Kidney (tissue), 13 donors: ENCODE measurements at regions not wholly inside any gene's neighbourhood (a gene's known extent, or its start where the extent isn't known, plus 50 kb on each side); places are given as distances from the start of the nearest gene placed in this dataset.

Experiments
- DNase-seq, 5 donors: peaks; one replicate each; pipeline ENCODE4 v3.0.0-alpha.2; 2013 to 2020
- FAIRE-seq: peaks from 2 replicates; lab custom pipeline; 2012; peaks lifted over from hg19 to GRCh38; lab: Jason Lieb, UNC
- H3K27ac ChIP-seq, 2 donors: one replicate each; pipeline ENCODE4 v1.7.0; 2013; ENCODE audit warnings: low read depth in 2 of 2, low read length in 2 of 2, inconsistent platforms in 1 of 2
- H3K27me3 ChIP-seq: one replicate; pipeline ENCODE4 v1.7.1; 2013; ENCODE audit warnings: low read length, inconsistent platforms; ENCODE audit not compliant: control insufficient read depth, insufficient read depth
- H3K36me3 ChIP-seq, 3 donors: one replicate each; pipeline versions ENCODE4 v1.7.0 to v1.7.1; 2013; ENCODE audit warnings: low read length in 3 of 3, control low read depth in 1 of 3, inconsistent platforms in 1 of 3; ENCODE audit not compliant: insufficient read depth in 3 of 3, control insufficient read depth in 2 of 3
- H3K4me1 ChIP-seq, 3 donors: one replicate each; pipeline versions ENCODE4 v1.7.0 to v1.7.1; 2013; ENCODE audit warnings: low read length in 3 of 3, inconsistent platforms in 1 of 3, low read depth in 1 of 3; ENCODE audit not compliant: control insufficient read depth in 2 of 3, insufficient read depth in 2 of 3
- H3K4me3 ChIP-seq, 3 donors: one replicate each; pipeline versions ENCODE4 v1.7.0 to v1.8.1; 2013; ENCODE audit warnings: low read length in 3 of 3, control low read depth in 1 of 3, inconsistent platforms in 1 of 3
- H3K9ac ChIP-seq, 3 donors: one replicate each; pipeline versions ENCODE4 v1.7.0 to v1.7.1; 2013; ENCODE audit warnings: low read length in 3 of 3, control low read depth in 1 of 3, inconsistent platforms in 1 of 3
- H3K9me3 ChIP-seq, 3 donors: one replicate each; pipeline versions ENCODE4 v1.7.0 to v1.7.1; 2013; ENCODE audit warnings: low read length in 3 of 3, control low read depth in 1 of 3, inconsistent platforms in 1 of 3; ENCODE audit not compliant: control insufficient read depth in 2 of 3, insufficient read depth in 1 of 3
- intact Hi-C: fragments of 100-400 bp; cut with DNase I; formaldehyde crosslinking; loops from one replicate; pipeline ENCODE4 v1.11.1; 2022
- TF ChIP-seq, protein P1 (sequence below): IDR thresholded peaks from 3 replicates; pipeline ENCODE4 v1.5.1; 2012; ENCODE audit warnings: mild to moderate bottlenecking, moderate library complexity, borderline replicate concordance; ENCODE audit not compliant: insufficient read depth; ENCODE audit errors: extremely low read depth
- donor health status: control.
- donor health status: control.
- donor health status: control.
- donor health status: control.
- donor health status: control.
- donor health status: DM: yes; HTN: yes; CAD: no.
- donor health status: Normal renal cell carcinoma (clear cell type).

DNA sequence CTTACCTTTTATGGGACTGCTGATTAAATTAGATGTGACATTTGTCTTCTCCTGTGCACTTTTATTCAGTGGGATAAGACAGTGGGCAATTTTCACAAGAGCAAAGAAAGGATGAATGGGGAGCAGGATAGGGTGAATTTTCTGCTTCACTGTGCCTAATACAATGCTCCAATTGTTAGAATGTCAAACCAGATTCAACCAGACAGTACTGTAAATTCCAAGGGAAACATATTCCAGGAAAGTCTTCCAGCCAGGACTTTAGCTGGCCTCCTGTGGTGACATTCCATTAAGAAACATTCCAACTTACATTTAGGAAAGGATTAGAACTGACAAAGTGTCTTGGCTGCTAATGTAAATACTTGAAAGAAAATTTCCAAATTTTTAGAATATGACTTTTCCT lies 100.1 kb upstream of the PROK2 start:
- intact Hi-C loops, result no loop called here
- H3K9ac ChIP-seq, result no peak overlapping the region
- H3K4me1 ChIP-seq, result no peaks in the 10 kb centered on the region
- no peaks in the 10 kb centered on the region for H3K36me3 ChIP-seq
- DNase-seq, result peak in 1 of 5 donors; percentile 42
- H3K27ac ChIP-seq, result no peak overlapping the region
- no peak overlapping the region for H3K4me3 ChIP-seq
- no peaks in the 10 kb centered on the region for H3K9me3 ChIP-seq
- TF ChIP-seq, protein P1, sequence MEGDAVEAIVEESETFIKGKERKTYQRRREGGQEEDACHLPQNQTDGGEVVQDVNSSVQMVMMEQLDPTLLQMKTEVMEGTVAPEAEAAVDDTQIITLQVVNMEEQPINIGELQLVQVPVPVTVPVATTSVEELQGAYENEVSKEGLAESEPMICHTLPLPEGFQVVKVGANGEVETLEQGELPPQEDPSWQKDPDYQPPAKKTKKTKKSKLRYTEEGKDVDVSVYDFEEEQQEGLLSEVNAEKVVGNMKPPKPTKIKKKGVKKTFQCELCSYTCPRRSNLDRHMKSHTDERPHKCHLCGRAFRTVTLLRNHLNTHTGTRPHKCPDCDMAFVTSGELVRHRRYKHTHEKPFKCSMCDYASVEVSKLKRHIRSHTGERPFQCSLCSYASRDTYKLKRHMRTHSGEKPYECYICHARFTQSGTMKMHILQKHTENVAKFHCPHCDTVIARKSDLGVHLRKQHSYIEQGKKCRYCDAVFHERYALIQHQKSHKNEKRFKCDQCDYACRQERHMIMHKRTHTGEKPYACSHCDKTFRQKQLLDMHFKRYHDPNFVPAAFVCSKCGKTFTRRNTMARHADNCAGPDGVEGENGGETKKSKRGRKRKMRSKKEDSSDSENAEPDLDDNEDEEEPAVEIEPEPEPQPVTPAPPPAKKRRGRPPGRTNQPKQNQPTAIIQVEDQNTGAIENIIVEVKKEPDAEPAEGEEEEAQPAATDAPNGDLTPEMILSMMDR, result no peak
- H3K27me3 ChIP-seq, result no peaks in the 10 kb centered on the region
- FAIRE-seq, result no peak

DNA sequence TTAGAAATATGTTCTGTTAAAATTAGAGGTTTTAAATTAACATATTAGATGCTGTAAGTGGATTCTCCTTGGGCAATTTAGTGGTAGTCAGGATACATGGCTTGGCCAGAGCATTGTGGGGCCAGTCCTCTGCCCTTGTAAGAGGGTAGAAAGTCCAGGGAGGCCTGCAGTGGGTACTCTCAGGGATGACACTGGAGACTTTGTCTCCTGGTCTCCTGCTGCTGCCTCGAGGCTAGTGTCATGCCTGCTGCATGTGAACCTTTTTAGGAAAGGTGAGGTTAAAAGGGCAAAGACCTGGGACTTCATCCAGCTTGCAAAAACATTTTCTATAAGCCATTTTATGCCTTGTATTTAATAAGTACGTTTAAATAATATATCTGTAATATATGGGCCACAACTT lies 96.8 kb upstream of the PROK2 start:
- FAIRE-seq, result no peak
- intact Hi-C loops, result no loop called here
- Histone ChIP-seq H3K4me3 (no peak overlapping the region), H3K9ac (no peak overlapping the region), H3K27me3 (no peaks in the 10 kb centered on the region), H3K9me3 (no peaks in the 10 kb centered on the region), H3K36me3 (no peaks in the 10 kb centered on the region), H3K27ac (no peak overlapping the region), H3K4me1 (no peaks in the 10 kb centered on the region)
- DNase-seq, result no peak
- TF ChIP-seq, protein P1, result no peak

DNA sequence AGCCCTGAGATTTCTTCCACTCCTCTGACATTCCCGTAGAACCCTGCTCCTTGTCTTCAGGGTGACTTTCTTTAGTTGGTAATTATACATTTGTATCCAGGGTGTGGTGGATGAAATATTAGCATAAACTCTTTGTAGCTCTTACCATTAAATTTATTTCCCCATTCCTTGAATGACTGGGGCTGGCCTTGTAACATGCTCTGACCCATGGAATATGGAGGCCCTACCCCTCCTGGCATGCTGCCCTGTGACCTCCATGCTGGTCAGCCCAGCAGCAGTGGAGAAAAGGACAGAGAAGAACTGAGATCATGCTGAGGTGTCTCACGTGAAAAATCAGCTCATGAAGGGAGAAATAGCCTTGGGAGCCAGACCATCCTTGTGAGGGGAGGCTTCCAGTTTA lies 96.1 kb upstream of the PROK2 start:
- Histone ChIP-seq H3K36me3 (no peaks in the 10 kb centered on the region), H3K9me3 (no peaks in the 10 kb centered on the region), H3K9ac (no peak overlapping the region), H3K4me3 (no peak overlapping the region), H3K27me3 (no peaks in the 10 kb centered on the region), H3K4me1 (no peaks in the 10 kb centered on the region), H3K27ac (no peak overlapping the region)
- peak in 1 of 5 donors; percentile 80 for DNase-seq
- no peak for FAIRE-seq
- intact Hi-C loops, result no loop called here
- TF ChIP-seq, protein P1, result no peak

DNA sequence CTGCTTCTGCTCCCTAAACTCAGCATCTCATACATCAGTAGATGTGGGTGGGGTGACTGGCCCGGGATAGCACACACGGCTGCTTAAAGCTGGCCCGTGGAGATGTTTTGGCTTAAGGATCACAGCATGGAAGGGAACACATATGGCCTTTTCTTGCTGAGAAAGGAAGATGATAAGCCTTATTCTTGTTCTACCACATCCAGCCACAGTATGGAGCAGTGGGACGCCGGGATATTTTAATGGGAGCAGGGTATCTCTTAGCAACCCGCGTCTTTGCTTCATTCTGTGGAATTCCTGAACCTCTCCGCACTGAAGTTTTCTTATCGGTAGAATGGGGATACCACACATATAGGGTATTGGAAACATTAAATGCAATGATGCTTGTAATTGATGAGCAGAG lies 94.1 kb upstream of the PROK2 start:
- TF ChIP-seq, protein P1, result no peak
- Histone ChIP-seq H3K27me3 (no peaks in the 10 kb centered on the region), H3K4me1 (no peaks in the 10 kb centered on the region), H3K36me3 (no peaks in the 10 kb centered on the region), H3K9me3 (no peaks in the 10 kb centered on the region), H3K4me3 (no peak overlapping the region), H3K27ac (no peak overlapping the region), H3K9ac (no peak overlapping the region)
- no peak for DNase-seq
- intact Hi-C loops, result no loop called here
- FAIRE-seq, result no peak
